GM23338 (cell line): ENCODE measurements at regions not wholly inside any gene's neighbourhood (a gene's known extent, or its start where the extent isn't known, plus 50 kb on each side); places are given as distances from the start of the nearest gene placed in this dataset.

ENCODE experiments used
- ATAC-seq: fragments of 200-7000 bp; cut with Tn5 transposase; 3 replicates; pipeline ENCODE4 v1.9.1; 2020
- DNase-seq: peaks from one replicate; pipeline ENCODE4 v3.0.0-alpha.2; 2015; ENCODE audit warnings: low spot score
- H2AFZ ChIP-seq: fragments of 200-600 bp; sonication (generic); 2 replicates; pipeline ENCODE4 v1.8.0; 2016; ENCODE audit warnings: antibody characterized with exemption, mild to moderate bottlenecking, moderate library complexity
- H3F3A ChIP-seq: fragments of 200-600 bp; sonication (generic); replicated peaks from 2 replicates; pipeline ENCODE4 v1.8.0; 2017; ENCODE audit warnings: antibody characterized with exemption, mixed run types, low read depth
- H3K27ac ChIP-seq: fragments of 200-600 bp; sonication (generic); 2 replicates; pipeline ENCODE4 v1.6.1; 2016; ENCODE audit warnings: low read depth
- H3K27me3 ChIP-seq: fragments of 200-600 bp; sonication (generic); 2 replicates; pipeline ENCODE4 v1.8.0; 2016; ENCODE audit warnings: mild to moderate bottlenecking, mixed run types, moderate library complexity; ENCODE audit not compliant: insufficient read depth
- H3K36me3 ChIP-seq: fragments of 200-600 bp; sonication (generic); 2 replicates; pipeline ENCODE4 v1.8.0; 2016; ENCODE audit warnings: mild to moderate bottlenecking; ENCODE audit not compliant: insufficient read depth
- H3K4me1 ChIP-seq: fragments of 200-600 bp; sonication (generic); 2 replicates; pipeline ENCODE4 v1.8.0; 2016; ENCODE audit warnings: mild to moderate bottlenecking, moderate library complexity; ENCODE audit not compliant: insufficient read depth
- H3K4me2 ChIP-seq: fragments of 200-600 bp; sonication (generic); 2 replicates; pipeline ENCODE4 v1.7.1; 2017; ENCODE audit warnings: mixed run types
- H3K4me3 ChIP-seq: fragments of 200-600 bp; sonication (generic); 2 replicates; pipeline ENCODE4 v1.6.1; 2016; ENCODE audit warnings: mixed run types
- H3K79me2 ChIP-seq: fragments of 200-600 bp; sonication (generic); replicated peaks from 2 replicates; pipeline ENCODE4 v1.8.0; 2017; ENCODE audit warnings: mild to moderate bottlenecking; ENCODE audit not compliant: insufficient read depth
- H3K9me2 ChIP-seq: fragments of 200-600 bp; sonication (generic); 2 replicates; pipeline ENCODE4 v1.8.0; 2017; ENCODE audit not compliant: insufficient read depth
- H4K20me1 ChIP-seq: fragments of 200-600 bp; sonication (generic); replicated peaks from 2 replicates; pipeline ENCODE4 v1.8.0; 2017; ENCODE audit warnings: mild to moderate bottlenecking; ENCODE audit not compliant: insufficient read depth
- H3K27ac Mint-ChIP-seq: 2 replicates; pipeline ENCODE4 v1.8.0; 2020; ENCODE audit warnings: inconsistent platforms, mild to moderate bottlenecking, moderate library complexity, mixed read lengths
- H3K27me3 Mint-ChIP-seq: 3 replicates; pipeline ENCODE4 v1.8.0; 2022; ENCODE audit warnings: low read depth, mild to moderate bottlenecking, moderate library complexity, mixed read lengths, inconsistent platforms; ENCODE audit not compliant: insufficient read depth, poor library complexity
- H3K36me3 Mint-ChIP-seq: 3 replicates; pipeline ENCODE4 v1.8.0; 2021; ENCODE audit warnings: low read depth, mild to moderate bottlenecking, inconsistent platforms, moderate library complexity, mixed read lengths
- H3K4me1 Mint-ChIP-seq: 3 replicates; pipeline ENCODE4 v1.8.0; 2020; ENCODE audit warnings: mild to moderate bottlenecking, inconsistent platforms, mixed read lengths
- H3K4me3 Mint-ChIP-seq: 3 replicates; pipeline ENCODE4 v1.8.0; 2021; ENCODE audit warnings: moderate library complexity, mild to moderate bottlenecking, inconsistent platforms, mixed read lengths
- H3K9me3 Mint-ChIP-seq: 3 replicates; pipeline ENCODE4 v1.8.0; 2020; ENCODE audit warnings: moderate library complexity, mild to moderate bottlenecking, inconsistent platforms, mixed read lengths
- EZH2 ChIP-seq: fragments of 200-600 bp; sonication (generic); IDR thresholded peaks from one replicate; pipeline ENCODE4 v1.8.0; 2017; ENCODE audit warnings: antibody characterized with exemption, mild to moderate bottlenecking, low read depth; ENCODE audit not compliant: unreplicated experiment
- EZH2phosphoT487 ChIP-seq: fragments of 200-600 bp; sonication (generic); IDR thresholded peaks from one replicate; pipeline ENCODE4 v1.8.1; 2018; ENCODE audit warnings: antibody characterized with exemption; ENCODE audit not compliant: unreplicated experiment
- ZNF114 ChIP-seq: fragments of 250-450 bp; sonication (Bioruptor Pico); IDR thresholded peaks from 2 replicates; pipeline ENCODE4 v1.5.0; 2020; ENCODE audit warnings: mild to moderate bottlenecking, moderate library complexity
- ZNF331 ChIP-seq: fragments of 250-450 bp; sonication (Bioruptor Pico); IDR thresholded peaks from 2 replicates; pipeline ENCODE4 v1.5.0; 2020; ENCODE audit warnings: low read depth, mild to moderate bottlenecking, moderate library complexity
- TF ChIP-seq, protein P1 (sequence below), 2 experiments: fragments of 200-600 bp in 1 of 2; sonication (generic) in 1 of 2; conservative IDR thresholded peaks; 2 replicates each; pipeline versions ENCODE4 v1.5.1 to v1.6.1; 2016 to 2017; ENCODE audit warnings: antibody characterized with exemption in 2 of 2, low read depth in 2 of 2, mild to moderate bottlenecking in 2 of 2, moderate library complexity in 1 of 2
- TF ChIP-seq, protein P2 (sequence below): fragments of 250-450 bp; sonication (Bioruptor Pico); IDR thresholded peaks from 2 replicates; pipeline ENCODE4 v1.5.0; 2020; ENCODE audit warnings: mild to moderate bottlenecking, moderate library complexity
- TF ChIP-seq, protein P3 (sequence below): IDR thresholded peaks from 2 replicates; pipeline ENCODE4 v1.6.1; 2016; ENCODE audit warnings: antibody characterized with exemption
- TF ChIP-seq, protein P4 (sequence below): IDR thresholded peaks from one replicate; pipeline ENCODE4 v1.6.1; 2018; ENCODE audit warnings: antibody characterized with exemption; ENCODE audit not compliant: unreplicated experiment

DNA sequence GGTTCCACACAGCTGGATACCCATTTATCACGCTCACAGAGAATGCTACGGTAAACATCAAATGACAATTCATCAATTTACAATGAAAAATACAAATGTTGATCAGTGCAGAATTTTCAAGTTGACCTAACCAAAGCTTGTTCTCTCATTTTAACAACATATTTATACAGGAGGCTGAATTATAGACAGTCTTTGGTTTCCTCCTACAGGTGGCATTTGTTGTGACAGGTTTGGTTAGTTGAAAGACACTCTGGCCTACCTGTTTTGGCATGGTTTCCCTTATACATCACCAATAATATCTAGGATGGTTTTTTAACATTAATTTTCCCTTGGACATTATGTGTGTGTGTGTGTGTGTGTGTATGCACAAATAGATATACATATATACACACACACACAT, 642.5 kb upstream of the MMS22L start:
- no peak overlapping the region for H3K27ac ChIP-seq
- H3K4me2 ChIP-seq = no peak overlapping the region
- no peaks in the 10 kb centered on the region for H3K27me3 ChIP-seq
- H2AFZ ChIP-seq = no peak overlapping the region
- Mint-ChIP-seq H3K27ac (peak overlapping the region; percentile 30; the same call in 1 of the 2 replicates), H3K36me3 (no peaks in the 10 kb centered on the region), H3K27me3 (no peaks in the 10 kb centered on the region), H3K4me3 (no peak overlapping the region), H3K4me1 (peaks cover 23% of the 10 kb centered on the region), H3K9me3 (no peaks in the 10 kb centered on the region)
- TF ChIP-seq, protein P1, sequence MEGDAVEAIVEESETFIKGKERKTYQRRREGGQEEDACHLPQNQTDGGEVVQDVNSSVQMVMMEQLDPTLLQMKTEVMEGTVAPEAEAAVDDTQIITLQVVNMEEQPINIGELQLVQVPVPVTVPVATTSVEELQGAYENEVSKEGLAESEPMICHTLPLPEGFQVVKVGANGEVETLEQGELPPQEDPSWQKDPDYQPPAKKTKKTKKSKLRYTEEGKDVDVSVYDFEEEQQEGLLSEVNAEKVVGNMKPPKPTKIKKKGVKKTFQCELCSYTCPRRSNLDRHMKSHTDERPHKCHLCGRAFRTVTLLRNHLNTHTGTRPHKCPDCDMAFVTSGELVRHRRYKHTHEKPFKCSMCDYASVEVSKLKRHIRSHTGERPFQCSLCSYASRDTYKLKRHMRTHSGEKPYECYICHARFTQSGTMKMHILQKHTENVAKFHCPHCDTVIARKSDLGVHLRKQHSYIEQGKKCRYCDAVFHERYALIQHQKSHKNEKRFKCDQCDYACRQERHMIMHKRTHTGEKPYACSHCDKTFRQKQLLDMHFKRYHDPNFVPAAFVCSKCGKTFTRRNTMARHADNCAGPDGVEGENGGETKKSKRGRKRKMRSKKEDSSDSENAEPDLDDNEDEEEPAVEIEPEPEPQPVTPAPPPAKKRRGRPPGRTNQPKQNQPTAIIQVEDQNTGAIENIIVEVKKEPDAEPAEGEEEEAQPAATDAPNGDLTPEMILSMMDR (conservative IDR thresholded peaks at IDR 0.05; ENCODE audit: low read depth in 2 of 2) = peak; percentile 56 to 61
- TF ChIP-seq, protein P2, sequence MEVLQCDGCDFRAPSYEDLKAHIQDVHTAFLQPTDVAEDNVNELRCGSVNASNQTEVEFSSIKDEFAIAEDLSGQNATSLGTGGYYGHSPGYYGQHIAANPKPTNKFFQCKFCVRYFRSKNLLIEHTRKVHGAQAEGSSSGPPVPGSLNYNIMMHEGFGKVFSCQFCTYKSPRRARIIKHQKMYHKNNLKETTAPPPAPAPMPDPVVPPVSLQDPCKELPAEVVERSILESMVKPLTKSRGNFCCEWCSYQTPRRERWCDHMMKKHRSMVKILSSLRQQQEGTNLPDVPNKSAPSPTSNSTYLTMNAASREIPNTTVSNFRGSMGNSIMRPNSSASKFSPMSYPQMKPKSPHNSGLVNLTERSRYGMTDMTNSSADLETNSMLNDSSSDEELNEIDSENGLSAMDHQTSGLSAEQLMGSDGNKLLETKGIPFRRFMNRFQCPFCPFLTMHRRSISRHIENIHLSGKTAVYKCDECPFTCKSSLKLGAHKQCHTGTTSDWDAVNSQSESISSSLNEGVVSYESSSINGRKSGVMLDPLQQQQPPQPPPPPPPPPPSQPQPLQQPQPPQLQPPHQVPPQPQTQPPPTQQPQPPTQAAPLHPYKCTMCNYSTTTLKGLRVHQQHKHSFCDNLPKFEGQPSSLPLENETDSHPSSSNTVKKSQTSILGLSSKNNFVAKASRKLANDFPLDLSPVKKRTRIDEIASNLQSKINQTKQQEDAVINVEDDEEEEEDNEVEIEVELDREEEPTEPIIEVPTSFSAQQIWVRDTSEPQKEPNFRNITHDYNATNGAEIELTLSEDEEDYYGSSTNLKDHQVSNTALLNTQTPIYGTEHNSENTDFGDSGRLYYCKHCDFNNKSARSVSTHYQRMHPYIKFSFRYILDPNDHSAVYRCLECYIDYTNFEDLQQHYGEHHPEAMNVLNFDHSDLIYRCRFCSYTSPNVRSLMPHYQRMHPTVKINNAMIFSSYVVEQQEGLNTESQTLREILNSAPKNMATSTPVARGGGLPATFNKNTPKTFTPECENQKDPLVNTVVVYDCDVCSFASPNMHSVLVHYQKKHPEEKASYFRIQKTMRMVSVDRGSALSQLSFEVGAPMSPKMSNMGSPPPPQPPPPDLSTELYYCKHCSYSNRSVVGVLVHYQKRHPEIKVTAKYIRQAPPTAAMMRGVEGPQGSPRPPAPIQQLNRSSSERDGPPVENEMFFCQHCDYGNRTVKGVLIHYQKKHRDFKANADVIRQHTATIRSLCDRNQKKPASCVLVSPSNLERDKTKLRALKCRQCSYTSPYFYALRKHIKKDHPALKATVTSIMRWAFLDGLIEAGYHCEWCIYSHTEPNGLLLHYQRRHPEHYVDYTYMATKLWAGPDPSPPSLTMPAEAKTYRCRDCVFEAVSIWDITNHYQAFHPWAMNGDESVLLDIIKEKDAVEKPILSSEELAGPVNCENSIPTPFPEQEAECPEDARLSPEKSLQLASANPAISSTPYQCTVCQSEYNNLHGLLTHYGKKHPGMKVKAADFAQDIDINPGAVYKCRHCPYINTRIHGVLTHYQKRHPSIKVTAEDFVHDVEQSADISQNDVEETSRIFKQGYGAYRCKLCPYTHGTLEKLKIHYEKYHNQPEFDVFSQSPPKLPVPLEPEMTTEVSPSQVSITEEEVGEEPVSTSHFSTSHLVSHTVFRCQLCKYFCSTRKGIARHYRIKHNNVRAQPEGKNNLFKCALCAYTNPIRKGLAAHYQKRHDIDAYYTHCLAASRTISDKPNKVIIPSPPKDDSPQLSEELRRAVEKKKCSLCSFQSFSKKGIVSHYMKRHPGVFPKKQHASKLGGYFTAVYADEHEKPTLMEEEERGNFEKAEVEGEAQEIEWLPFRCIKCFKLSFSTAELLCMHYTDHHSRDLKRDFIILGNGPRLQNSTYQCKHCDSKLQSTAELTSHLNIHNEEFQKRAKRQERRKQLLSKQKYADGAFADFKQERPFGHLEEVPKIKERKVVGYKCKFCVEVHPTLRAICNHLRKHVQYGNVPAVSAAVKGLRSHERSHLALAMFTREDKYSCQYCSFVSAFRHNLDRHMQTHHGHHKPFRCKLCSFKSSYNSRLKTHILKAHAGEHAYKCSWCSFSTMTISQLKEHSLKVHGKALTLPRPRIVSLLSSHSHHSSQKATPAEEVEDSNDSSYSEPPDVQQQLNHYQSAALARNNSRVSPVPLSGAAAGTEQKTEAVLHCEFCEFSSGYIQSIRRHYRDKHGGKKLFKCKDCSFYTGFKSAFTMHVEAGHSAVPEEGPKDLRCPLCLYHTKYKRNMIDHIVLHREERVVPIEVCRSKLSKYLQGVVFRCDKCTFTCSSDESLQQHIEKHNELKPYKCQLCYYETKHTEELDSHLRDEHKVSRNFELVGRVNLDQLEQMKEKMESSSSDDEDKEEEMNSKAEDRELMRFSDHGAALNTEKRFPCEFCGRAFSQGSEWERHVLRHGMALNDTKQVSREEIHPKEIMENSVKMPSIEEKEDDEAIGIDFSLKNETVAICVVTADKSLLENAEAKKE (CRISPR knock-in tag) = no peak
- peaks cover 10% of the 10 kb centered on the region for H3K4me1 ChIP-seq
- H3K4me3 ChIP-seq = no peak overlapping the region
- no peaks in the 10 kb centered on the region for H4K20me1 ChIP-seq
- H3F3A ChIP-seq = no peaks in the 10 kb centered on the region
- DNase-seq = peak; percentile 50
- no peaks in the 10 kb centered on the region for H3K9me2 ChIP-seq
- peak; percentile 61 for ATAC-seq
- no peaks in the 10 kb centered on the region for H3K36me3 ChIP-seq
- H3K79me2 ChIP-seq = no peaks in the 10 kb centered on the region

DNA sequence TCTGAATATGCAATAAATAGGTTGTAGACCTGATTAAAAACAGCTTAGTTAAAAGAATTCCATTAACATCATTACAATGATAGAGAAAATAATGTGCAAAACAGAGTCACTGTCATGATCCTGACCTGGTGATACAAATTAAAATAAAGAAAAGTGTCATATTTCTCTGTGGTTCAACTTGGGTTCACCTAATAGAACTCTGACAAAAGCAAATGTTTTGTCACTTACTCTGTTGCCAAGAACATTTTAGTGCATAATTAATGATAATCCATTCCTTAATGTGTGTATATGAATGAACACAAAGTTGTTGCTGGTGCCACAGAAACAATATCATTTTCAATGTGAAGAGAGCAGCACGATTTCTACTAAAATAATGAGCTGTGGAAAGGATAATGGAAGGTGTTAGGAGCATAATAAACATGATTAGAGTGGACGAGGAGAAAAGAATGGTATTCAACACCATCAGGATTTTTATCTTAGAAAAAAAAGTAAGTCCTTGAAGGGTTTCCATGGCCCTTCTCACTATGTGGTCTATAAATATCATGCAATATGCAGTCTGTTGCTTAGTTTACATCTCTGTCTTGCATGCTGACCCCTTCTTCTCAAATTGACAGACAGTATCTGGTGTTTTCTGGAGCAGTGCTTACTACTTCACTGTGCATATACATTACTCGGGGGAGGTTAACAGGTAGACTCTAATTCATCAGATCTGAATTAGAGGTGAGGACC, 656.6 kb upstream of the MMS22L start:
- H3K4me2 ChIP-seq = no peak overlapping the region
- no peaks in the 10 kb centered on the region for H3F3A ChIP-seq
- H4K20me1 ChIP-seq = no peaks in the 10 kb centered on the region
- H2AFZ ChIP-seq = no peak overlapping the region
- H3K79me2 ChIP-seq = no peaks in the 10 kb centered on the region
- H3K4me1 ChIP-seq = no peaks in the 10 kb centered on the region
- no peaks in the 10 kb centered on the region for H3K27me3 ChIP-seq
- DNase-seq (no peak), ATAC-seq (no peak)
- Mint-ChIP-seq H3K27ac (no peak overlapping the region), H3K4me3 (no peak overlapping the region), H3K27me3 (no peaks in the 10 kb centered on the region), H3K4me1 (no peaks in the 10 kb centered on the region), H3K36me3 (no peaks in the 10 kb centered on the region), H3K9me3 (no peaks in the 10 kb centered on the region)
- H3K9me2 ChIP-seq = no peaks in the 10 kb centered on the region
- no peak overlapping the region for H3K4me3 ChIP-seq
- no peak overlapping the region for H3K27ac ChIP-seq
- no peaks in the 10 kb centered on the region for H3K36me3 ChIP-seq
- TF ChIP-seq ZNF331 (CRISPR knock-in tag) (no peak), ZNF114 (CRISPR knock-in tag) (no peak), EZH2 (no peak), EZH2phosphoT487 (no peak)
- TF ChIP-seq, protein P3, sequence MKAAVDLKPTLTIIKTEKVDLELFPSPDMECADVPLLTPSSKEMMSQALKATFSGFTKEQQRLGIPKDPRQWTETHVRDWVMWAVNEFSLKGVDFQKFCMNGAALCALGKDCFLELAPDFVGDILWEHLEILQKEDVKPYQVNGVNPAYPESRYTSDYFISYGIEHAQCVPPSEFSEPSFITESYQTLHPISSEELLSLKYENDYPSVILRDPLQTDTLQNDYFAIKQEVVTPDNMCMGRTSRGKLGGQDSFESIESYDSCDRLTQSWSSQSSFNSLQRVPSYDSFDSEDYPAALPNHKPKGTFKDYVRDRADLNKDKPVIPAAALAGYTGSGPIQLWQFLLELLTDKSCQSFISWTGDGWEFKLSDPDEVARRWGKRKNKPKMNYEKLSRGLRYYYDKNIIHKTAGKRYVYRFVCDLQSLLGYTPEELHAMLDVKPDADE = no peak
- TF ChIP-seq, protein P4, sequence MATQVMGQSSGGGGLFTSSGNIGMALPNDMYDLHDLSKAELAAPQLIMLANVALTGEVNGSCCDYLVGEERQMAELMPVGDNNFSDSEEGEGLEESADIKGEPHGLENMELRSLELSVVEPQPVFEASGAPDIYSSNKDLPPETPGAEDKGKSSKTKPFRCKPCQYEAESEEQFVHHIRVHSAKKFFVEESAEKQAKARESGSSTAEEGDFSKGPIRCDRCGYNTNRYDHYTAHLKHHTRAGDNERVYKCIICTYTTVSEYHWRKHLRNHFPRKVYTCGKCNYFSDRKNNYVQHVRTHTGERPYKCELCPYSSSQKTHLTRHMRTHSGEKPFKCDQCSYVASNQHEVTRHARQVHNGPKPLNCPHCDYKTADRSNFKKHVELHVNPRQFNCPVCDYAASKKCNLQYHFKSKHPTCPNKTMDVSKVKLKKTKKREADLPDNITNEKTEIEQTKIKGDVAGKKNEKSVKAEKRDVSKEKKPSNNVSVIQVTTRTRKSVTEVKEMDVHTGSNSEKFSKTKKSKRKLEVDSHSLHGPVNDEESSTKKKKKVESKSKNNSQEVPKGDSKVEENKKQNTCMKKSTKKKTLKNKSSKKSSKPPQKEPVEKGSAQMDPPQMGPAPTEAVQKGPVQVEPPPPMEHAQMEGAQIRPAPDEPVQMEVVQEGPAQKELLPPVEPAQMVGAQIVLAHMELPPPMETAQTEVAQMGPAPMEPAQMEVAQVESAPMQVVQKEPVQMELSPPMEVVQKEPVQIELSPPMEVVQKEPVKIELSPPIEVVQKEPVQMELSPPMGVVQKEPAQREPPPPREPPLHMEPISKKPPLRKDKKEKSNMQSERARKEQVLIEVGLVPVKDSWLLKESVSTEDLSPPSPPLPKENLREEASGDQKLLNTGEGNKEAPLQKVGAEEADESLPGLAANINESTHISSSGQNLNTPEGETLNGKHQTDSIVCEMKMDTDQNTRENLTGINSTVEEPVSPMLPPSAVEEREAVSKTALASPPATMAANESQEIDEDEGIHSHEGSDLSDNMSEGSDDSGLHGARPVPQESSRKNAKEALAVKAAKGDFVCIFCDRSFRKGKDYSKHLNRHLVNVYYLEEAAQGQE = no peak
